ENCODE measurements at regions not wholly inside any gene's neighbourhood (a gene's known extent, or its start where the extent isn't known, plus 50 kb on each side); places are given as distances from the start of the nearest gene placed in this dataset.

- no peaks in the 10 kb centered on the region for H3K27me3 ChIP-seq
- no peaks in the 10 kb centered on the region for H3K36me3 ChIP-seq
- no peaks in the 10 kb centered on the region for H3K4me1 ChIP-seq (ENCODE audit: control insufficient read depth in 1 of 2, insufficient read depth in 1 of 2, low read depth in 1 of 2, low read length in 1 of 2)
- H3K4me3 ChIP-seq (ENCODE audit: low read depth in 1 of 2, low read length in 1 of 2), result no peak overlapping the region
- H3K27ac ChIP-seq, result no peak overlapping the region
- TF ChIP-seq, protein P1, sequence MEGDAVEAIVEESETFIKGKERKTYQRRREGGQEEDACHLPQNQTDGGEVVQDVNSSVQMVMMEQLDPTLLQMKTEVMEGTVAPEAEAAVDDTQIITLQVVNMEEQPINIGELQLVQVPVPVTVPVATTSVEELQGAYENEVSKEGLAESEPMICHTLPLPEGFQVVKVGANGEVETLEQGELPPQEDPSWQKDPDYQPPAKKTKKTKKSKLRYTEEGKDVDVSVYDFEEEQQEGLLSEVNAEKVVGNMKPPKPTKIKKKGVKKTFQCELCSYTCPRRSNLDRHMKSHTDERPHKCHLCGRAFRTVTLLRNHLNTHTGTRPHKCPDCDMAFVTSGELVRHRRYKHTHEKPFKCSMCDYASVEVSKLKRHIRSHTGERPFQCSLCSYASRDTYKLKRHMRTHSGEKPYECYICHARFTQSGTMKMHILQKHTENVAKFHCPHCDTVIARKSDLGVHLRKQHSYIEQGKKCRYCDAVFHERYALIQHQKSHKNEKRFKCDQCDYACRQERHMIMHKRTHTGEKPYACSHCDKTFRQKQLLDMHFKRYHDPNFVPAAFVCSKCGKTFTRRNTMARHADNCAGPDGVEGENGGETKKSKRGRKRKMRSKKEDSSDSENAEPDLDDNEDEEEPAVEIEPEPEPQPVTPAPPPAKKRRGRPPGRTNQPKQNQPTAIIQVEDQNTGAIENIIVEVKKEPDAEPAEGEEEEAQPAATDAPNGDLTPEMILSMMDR (IDR thresholded peaks at IDR 0.05), result no peak
- no peaks in the 10 kb centered on the region for H3K9me3 ChIP-seq
These were observed 106.0 kb upstream of the PKDCC start for GRCh38 chr2:41941831-41942230.

GRCh38 chr2:41942278-41942677 lies 105.5 kb upstream of the PKDCC start:
- TF ChIP-seq, protein P1 (IDR thresholded peaks at IDR 0.05), result no peak
- no peaks in the 10 kb centered on the region for H3K36me3 ChIP-seq

DNA sequence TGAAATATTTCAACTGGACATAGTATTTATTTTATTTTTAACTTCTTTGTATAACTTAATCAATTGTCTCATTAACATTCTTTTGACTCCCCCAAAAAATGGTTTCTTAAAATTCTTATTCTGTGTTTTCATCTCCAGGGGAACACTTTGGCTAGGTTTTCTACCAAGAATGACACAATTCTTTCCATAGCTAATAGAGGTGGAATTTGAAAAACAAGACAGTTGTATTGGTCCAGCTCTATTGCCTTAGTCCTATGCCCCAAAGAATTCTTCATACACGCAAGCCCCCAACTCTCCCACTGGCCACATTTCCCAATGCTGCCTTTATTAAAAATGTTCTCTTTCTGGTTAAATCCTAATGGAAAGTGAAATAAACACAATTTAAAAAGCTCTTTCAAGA lies 104.7 kb upstream of the PKDCC start:
- H3K27ac ChIP-seq, result no peak overlapping the region
- H3K36me3 ChIP-seq, result no peaks in the 10 kb centered on the region
- H3K9me3 ChIP-seq, result no peaks in the 10 kb centered on the region
- TF ChIP-seq, protein P1 (IDR thresholded peaks at IDR 0.05), result no peak
- peaks cover 4% of the 10 kb centered on the region for H3K27me3 ChIP-seq
- no peak overlapping the region for H3K4me3 ChIP-seq (ENCODE audit: low read depth in 1 of 2, low read length in 1 of 2)
- no peaks in the 10 kb centered on the region for H3K4me1 ChIP-seq (ENCODE audit: control insufficient read depth in 1 of 2, insufficient read depth in 1 of 2, low read depth in 1 of 2, low read length in 1 of 2)

More at GRCh38 chr2:41942278-41942677, 105.5 kb upstream of the PKDCC start:
- H3K4me1 ChIP-seq (ENCODE audit: control insufficient read depth in 1 of 2, insufficient read depth in 1 of 2, low read depth in 1 of 2, low read length in 1 of 2), result no peaks in the 10 kb centered on the region
- H3K4me3 ChIP-seq (ENCODE audit: low read depth in 1 of 2, low read length in 1 of 2), result no peak overlapping the region
- H3K27ac ChIP-seq, result no peak overlapping the region
- no peaks in the 10 kb centered on the region for H3K9me3 ChIP-seq
- no peaks in the 10 kb centered on the region for H3K27me3 ChIP-seq

DNA sequence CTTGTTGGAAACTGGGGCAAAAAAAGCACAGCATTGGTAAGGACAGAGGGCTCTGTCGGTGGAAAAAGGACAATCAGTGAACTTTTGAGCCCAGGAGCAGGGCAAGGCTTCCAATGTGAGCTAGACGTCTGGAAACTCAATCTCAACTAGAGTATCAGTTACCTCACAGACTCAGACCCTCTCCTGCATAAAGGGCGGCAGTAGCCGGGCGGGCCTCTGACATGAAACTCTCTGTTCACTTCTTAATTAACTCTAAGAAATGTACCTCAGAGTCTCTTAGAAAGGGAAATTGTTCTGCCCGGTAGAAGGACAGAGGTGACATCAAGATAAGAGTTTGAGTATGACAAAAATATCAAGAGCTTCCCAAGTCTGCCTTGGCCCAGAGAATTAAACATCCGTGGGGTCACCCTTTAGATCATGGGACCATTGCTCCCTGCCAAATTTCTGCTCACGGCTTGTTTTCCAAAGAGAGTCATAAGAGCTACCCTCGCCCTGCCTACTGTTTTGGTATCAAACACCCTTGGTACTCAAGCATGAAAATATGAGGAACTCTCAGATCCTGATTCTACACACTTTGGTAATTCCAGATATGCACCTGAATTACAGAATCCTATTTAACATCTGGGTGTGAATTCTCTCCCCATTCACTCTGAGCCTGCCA lies 103.5 kb upstream of the PKDCC start:
- H3K4me1 ChIP-seq (ENCODE audit: control insufficient read depth in 1 of 2, insufficient read depth in 1 of 2, low read depth in 1 of 2, low read length in 1 of 2), result no peaks in the 10 kb centered on the region
- H3K4me3 ChIP-seq (ENCODE audit: low read depth in 1 of 2, low read length in 1 of 2), result no peak overlapping the region
- no peaks in the 10 kb centered on the region for H3K9me3 ChIP-seq
- H3K27me3 ChIP-seq, result peaks cover 13% of the 10 kb centered on the region
- H3K27ac ChIP-seq, result no peak overlapping the region
- TF ChIP-seq, protein P1 (IDR thresholded peaks at IDR 0.05), result no peak
- H3K36me3 ChIP-seq, result no peaks in the 10 kb centered on the region

GRCh38 chr2:41947701-41948396 lies 100.0 kb upstream of the PKDCC start:
- TF ChIP-seq, protein P1 (IDR thresholded peaks at IDR 0.05), result no peak
- Histone ChIP-seq H3K4me3 (ENCODE audit: low read depth in 1 of 2, low read length in 1 of 2) (no peak overlapping the region), H3K27me3 (peaks cover 13% of the 10 kb centered on the region), H3K9me3 (no peaks in the 10 kb centered on the region), H3K27ac (no peak overlapping the region), H3K4me1 (ENCODE audit: control insufficient read depth in 1 of 2, insufficient read depth in 1 of 2, low read depth in 1 of 2, low read length in 1 of 2) (no peaks in the 10 kb centered on the region), H3K36me3 (no peaks in the 10 kb centered on the region)
